HG02973 (cell line): ENCODE measurements at regions not wholly inside any gene's neighbourhood (a gene's known extent, or its start where the extent isn't known, plus 50 kb on each side); places are given as distances from the start of the nearest gene placed in this dataset.

Source experiments
- ATAC-seq: cut with Tn5 transposase; IDR thresholded peaks from one replicate; pipeline ENCODE4 v1.9.1; 2021; ENCODE audit warnings: moderate library complexity; ENCODE audit not compliant: unreplicated experiment

DNA sequence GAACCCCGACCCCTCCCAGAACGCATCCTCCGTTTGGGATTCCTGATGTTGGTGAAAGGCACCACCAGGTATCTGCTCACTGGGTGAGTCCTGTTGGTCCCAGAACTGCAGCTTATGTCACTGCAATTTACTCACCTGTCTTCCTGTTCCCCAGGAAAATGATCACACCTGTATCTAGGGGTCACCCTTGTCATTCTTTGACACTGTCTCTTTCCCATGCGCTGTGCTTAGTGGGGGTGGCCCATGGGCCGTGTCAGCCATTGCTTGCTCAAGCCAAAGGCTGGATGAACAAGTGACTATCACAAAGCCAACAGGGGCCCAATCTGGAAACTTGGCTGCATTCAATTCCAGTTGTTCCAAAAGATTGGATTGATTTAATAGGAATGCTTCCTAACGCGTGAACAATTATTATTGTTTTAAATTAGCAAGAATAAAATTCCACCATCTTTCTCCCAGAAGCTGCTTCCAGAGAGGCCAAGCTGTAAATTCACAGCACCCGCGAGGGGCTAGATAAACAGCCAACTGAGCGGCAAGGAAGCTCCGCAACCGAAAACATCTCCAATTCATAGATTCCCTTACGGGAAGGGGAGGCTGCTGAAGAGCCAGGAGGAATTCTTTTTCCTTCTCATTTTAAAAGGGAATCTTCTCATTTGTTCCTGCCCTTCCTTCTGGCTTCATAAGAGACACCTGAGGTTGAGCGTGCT is 134.8 kb upstream of the ZMIZ1 start:
- no peak for ATAC-seq

DNA sequence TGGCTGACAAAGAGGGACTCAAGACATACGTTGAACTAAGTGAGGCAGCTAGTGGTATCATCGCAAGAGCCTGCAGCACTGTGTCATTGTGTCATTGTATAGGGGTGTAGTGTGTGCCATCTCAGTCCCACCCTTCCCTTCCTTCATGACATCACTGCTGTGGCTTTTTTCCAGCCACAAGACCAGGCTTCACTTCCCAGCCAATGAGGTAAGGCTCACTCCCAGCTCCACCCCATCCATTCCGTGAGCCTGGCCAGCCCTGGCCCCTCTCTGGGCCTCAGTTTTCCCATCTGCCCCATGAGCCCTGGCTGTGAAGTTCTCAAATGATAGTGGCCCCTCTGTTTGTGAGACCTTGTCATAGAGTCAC is 134.3 kb upstream of the ZMIZ1 start:
- ATAC-seq = no peak

DNA sequence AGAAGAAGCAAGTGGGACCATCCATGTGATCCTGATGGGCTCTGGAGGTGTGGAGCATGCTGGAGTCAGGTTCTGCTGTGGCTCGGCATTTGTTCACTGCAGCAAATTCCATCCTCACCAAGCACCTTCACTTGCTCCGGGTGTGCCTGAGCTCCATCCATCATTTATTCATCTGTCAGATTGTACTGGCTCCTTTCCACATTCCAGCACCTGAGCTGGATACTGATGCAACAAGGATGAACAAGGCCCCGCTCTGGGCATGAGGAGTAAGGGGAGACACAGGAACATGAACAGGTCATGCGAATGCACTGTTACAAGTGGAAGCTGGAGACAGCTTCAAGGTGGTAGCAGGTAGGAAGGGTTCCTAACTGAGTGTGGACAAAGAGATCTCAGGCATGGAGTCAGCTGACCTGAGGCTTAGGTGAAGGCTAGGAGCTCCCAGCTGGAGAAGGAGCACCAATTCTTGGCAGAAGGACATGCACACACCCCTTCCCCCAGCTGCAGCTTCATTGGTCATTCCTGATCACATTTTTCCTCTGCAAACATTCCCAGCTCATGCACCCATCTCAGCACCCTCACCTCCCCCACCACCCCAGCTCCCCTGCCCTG is 133.7 kb upstream of the ZMIZ1 start:
- ATAC-seq = no peak

DNA sequence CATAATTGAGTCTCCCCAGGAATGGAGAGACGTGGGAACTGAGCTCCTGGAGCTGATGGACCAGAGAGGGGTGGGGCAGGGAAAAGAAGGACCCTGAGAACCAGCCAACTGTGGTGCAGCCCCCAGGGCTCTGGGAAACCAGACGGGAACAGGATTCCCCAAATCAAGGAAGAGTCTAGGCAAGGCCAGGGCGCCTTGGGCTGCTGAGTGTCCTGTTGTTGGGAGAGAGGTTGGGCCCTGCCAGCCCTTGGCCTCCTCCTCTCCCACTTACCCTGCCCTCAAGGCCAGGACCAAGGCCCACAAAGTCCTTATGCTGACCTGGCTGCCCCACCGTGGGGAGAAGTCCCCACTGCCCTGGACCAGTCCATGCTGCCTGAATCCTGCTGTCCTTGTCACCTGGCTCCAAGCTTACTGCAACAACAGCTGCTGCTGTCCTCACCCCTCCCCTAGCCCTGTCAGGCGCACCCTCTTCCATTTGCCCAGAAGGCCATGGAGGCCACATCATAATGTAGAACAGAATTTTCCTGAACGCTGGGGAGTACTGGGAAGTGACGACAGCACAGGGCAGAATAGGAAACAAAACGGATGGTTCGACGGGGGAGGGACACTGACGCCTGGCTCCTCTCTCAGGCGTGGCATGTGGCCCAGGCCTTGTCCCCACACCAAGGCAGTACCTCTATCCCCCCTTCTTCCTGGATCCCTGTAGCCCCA is 132.9 kb upstream of the ZMIZ1 start:
- ATAC-seq = no peak

DNA sequence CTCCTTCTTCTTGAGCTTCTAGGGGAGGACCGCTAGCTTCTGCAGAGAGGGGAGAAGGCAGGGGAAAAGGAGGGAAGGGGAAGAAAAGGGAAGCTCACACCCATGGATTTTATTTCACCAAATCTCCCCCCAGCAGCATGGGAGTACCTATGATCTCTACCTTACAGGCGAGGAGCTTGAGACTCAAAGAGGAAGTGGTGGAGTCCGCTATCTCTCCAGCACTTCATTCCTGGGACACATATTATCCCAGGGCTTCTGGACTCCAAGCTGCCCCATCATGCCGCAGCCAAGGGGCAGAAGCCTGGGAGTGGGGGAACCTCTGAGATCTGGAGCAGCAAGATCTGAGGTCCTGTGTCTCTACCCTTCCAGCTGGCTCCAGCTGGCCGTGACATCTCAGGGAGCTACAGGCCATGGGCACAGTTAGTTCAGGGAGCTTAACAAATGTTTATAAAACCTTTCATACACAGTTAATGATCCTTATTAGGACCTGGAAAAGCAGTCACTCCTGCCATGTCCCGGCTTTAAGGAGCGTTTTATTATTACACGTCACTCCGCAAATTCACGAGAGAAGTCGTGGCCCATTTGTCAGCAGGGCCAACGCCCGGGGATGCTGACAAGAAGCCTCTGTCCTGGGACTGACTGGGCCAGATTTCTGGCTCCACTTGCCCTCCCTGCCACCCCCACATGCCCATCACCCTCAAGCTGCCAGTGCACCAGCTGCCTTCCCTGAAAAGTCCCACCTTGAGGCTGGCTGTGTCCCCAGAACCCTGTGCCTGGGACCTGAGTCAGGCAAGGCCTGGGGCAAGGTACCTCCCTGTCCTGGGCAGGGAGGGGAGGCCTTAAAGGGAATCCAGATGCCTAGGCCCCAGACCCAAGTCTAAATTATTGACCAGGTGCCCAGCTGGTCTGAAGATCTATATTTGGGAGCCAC is 132.1 kb upstream of the ZMIZ1 start:
- ATAC-seq = no peak

DNA sequence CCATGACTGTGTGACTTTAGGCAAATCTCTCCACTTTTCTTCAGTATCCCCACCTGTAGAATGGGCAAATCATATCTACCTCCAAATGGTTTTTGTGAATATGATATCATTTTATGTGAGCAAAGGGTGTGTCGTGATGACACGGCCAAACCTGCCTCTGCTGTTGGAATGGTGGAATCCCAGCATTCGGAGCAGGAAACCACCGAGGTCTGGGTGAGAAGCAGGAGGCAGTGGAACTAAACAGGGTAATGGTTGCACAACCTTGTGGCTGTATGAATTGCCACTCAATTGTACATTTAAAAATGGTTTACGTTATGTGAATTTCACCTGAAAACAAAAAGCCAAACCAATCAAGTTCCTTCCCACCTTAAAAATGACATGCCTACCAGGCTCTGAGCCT is 131.4 kb upstream of the ZMIZ1 start:
- ATAC-seq = no peak

DNA sequence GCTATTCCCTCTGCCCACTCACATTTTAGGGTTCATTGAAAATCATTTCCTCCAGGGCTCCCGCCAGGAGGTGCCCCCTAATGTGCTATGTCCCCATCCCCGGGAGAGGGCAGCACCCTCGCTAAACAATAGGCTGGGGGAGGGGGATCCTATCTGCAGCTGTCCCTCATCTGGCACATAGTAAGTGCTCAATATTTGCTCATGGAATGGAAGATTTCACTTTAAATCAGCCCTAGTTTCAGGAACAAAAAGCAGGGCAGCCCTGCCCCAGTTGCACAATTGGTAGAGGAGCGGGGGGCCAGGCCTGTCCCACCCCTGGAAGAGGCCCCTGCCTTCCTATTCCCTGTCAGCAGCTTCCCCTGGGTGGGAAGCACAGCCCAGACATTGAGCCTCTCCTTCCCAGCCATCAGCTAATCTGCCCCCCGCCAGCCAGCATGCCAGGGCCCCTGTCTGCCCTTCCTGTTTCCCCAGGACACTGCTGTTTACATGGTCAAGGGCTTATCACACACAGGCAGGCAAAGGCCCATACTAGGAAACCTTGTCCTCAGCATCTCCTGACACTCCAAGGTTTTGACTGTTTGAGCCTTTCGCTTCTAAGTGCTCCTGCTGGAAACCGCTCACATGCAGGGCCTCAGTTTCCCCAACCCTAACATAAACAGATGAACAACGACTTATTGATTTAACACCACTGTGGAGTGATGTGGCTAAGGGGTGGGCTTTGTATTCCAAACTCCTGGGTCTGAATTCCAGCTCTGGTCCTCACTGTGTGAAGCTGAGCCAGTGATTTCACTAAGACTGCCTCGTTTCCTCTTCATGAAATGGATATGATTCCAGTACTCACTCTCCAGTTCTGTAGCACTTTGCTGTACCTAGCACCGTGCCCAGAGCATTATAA is 130.7 kb upstream of the ZMIZ1 start:
- no peak for ATAC-seq

DNA sequence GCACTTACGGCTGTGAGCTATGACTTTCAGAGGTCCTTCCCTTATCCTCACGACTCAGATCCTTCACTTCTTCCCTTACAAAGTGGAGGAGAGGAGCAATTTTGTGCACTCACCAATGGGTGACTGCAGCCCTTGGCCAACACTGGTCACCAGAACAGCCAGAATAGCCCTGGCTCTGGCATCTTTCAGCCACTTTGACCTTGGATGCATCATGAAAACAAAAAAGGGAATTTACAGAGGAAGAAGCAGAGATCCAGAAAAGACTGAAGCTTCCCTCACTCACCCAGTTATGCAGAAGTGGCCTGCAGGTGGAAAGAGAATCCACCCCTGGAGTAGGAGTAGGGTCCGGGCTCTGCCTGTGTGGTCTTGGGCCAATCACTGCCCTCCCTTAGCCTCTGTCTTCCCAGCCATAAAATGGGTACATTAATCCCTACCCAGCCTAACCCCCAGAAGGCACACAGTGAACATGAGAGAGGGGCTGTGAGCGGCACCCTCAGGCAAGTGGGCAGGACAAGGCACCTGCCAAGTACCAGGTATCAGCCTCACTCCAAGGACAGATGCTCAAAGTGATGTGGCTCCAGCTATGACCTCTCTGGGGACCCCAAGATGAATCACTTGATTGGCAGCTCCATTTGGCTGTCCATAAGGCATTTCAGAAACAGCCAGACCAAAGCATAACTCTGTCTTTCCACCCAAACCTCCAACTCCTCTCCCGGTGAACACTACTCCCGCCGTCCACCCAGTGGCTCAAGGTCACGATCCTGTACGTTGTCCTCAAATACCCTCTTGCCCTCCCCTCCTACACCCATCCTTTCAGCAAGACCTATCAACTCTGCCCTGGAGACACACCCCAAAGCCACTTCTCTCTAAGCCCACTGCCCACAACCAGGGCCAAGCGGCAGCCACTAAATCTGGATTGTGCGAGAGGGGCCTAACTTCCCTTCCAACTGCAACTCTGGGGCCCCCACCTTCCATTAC is 129.8 kb upstream of the ZMIZ1 start:
- ATAC-seq = no peak

DNA sequence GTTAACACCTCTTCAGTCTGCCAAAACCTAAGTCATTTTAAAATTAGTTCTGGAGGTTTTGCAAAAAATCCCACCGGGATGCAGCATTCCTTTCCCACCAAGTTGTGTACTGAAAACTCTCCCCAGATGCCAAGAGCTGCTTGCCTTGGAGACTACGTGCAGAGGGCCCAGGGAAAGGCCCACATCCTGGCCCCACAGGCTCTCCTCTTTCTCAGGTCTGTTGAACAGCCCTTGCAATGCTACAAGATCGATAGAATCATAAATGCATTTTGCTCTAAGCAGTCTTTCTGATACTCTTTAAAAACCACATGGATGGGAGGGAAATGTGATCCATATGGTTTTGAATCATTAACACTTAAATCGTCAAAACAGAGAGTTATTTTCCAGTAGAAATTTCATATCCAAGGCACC is 126.7 kb upstream of the ZMIZ1 start:
- no peak for ATAC-seq

DNA sequence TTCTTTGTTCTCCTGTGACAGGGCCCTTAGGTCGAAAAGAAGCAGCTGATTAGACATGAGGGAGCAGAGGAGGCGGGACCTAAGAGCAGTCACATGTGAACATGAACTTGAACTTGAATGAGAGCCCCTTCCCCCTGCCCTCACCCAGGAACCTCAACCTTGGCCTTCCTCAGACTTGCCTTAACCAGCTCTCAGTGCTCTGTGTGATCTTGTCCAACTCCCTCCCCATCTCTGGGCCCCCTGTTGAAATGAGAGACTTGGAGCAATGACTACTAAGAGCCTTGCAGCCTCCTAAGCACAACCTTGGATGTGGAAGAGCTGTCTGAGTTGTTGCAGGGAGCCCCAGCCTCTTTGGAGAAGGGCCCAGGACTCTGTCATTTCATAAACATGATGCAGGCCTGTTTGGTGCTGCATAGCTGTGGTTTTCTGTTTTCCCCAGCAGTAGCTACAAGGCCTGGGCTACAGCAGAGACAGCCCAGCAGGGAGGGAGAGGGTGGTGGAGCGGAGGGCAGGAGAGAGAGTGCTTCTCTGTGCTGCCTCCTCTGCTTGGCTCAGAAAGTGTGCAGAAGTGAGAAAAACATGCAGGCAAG is 123.9 kb upstream of the ZMIZ1 start:
- no peak for ATAC-seq

DNA sequence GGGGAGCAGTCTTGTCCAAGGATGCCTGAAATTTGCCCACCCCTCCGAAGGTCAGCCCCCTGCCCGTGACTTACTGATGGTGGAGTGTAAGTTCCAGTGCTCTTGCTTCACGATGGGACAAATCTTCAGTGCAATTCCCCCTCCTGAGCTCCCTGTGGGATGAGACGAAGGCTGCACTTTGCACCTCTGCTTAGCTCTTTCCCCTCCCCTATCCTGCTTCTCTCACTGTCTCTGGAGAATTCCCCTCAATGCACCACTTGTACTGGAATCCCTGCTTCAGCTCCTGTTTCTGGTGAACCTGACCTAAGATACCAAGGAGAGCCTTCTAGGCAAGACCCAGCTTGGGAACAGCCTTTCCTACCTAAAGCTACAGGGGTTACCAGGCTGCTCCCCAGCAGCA is 122.9 kb upstream of the ZMIZ1 start:
- ATAC-seq = no peak

DNA sequence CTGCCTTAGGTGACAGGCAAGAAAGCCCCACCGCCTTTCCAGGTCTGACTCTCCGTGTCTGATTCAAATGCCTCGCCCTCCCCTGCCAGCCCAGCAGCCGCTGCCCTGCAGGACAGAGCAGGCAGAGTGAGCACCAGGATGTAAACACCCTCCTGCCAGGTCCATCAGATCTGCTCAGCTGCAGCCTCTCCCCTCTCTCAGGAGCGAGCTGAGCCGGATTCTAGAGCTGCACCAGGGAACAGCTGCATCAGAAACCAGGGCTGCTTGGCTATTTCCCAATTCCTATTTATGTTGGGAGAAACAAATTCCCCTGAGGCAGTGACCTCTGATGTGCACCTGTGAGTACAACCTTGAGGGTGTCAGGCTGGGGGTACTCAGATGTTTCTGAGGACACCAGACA is 121.5 kb upstream of the ZMIZ1 start:
- no peak for ATAC-seq

DNA sequence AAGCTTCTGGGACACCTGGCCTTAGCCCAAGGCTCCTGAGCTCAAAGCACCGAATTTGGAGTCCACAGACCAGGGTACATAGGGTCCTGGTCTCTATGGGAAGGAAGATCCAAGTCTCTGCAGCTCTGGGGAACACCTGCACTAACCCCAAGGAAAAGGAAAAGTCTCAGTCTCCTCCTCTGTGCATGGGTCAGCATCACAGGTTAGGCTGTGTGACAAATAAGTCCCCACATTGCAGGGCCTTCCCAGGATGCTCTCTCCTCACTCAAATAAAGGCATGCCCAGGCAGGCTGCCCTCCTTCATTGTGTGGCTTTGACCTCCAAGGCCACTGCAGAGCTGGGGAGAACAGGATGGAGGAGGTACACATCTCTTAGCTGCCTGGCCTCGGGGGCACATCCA is 121.0 kb upstream of the ZMIZ1 start:
- no peak for ATAC-seq

DNA sequence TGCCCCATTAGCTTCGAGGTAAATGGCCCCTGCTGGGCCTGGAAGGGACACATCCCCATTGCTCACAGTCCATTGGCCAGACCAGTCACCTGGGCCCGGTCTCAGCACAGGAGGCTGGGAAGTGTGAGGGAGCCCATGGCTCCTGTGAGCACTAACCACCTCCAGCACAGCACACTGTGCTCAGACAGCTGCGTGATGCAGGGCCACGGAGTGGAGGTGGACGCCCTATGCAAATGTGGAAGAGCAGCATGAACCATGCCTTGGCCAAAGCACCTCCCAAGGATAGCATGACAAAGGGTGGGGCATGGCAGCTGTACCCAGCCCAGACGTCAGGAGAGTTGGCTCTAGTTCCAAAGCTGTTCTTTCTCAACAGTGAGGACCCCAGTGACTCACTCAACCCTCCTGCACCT is 120.1 kb upstream of the ZMIZ1 start:
- no peak for ATAC-seq

DNA sequence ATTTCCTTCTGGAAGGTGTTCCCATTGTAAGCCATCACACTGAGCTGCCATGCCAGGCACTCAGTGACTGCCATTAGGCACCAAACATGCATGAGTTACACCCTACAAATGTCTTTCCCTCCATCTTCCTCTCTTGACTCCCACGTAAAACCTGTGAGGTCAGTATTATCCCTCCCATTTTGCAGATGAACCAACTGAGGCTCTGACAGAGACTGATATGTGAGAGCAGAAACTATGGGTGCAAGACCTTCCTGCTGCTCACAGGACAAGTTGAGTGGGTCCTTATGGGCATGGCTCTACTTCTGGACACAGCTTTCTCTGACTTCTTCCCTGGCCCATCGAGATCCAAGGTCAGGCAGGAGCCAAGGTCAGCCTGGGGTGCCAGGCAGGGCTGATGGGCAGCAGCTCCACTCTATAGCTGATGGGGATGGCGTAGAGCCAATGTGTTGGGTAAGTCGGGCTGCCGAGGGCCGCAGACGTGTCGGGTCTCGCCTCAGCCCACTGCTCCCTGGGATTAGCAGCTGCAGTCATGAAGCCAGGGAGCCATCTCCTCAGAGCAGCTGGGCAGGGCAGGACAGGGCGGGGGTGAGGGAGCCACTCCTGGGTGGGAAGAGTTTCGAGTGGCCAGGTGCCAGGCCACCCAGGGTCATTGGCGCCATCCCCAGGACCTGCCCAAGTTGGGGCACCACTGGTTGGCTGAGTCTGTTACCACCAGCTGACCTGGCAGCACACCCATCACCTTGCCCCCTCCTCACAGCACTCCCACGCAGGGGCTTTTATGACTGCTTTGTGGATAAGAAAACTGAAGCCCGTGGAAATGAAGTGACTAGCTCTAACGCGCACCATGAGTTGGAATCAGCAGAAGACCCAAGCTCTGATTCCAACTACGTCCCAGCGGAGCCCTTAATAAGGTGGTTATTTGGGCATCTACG is 117.8 kb upstream of the ZMIZ1 start:
- ATAC-seq = no peak

DNA sequence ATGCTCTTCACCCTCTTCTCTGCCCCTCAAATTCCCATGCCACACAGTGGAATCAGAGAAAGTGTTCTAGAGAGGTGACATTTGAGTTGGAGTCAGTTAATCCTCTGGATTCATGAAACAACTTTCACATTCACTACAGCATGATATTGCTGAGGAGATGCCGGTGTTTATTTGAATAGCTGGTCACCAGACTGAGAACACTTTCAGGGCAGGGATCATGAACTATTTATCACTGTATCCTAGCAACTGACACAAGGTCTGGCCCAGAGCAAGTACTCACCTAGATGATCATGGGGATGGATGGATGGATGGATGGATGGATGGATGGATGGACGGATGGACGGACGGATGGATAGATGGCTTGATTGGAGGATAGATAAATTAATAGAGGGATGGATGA is 116.7 kb upstream of the ZMIZ1 start:
- no peak for ATAC-seq

DNA sequence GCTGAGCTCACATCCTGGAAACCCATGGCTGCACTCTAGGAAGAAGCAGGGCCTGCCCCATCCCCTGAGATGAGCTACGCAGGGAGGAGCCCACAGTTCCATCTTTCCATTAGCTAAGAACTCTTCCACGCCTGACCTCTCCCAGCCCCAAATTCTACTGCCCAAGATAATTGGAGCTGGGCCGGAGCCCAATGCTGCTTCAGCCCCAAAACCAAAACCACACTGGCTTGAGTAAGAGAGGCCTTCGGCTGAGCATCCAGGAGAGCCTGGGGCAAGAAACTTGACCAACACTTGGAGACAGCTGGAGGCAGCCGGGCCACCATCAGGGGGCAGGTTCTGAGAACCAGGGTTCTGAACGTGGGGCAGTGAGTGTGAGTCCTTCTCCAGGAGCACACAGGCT is 116.1 kb upstream of the ZMIZ1 start:
- no peak for ATAC-seq
